OCI-LY3 (cell line): ENCODE measurements at regions not wholly inside any gene's neighbourhood (a gene's known extent, or its start where the extent isn't known, plus 50 kb on each side); places are given as distances from the start of the nearest gene placed in this dataset.

Source experiments
- H2AFZ ChIP-seq: fragments of 200-600, 300-600 bp; shearing (Covaris generic); 2 replicates; pipeline ENCODE4 v1.6.0; 2014; ENCODE audit warnings: antibody characterized with exemption, low read depth, low read length
- H3K27ac ChIP-seq: fragments of 200-600, 300-600 bp; sonication (generic); 2 replicates; pipeline ENCODE4 v1.5.1; 2014; ENCODE audit warnings: mild to moderate bottlenecking, low read length, moderate library complexity, mixed read lengths
- H3K27me3 ChIP-seq: fragments of 200-600, 300-600 bp; sonication (generic); 2 replicates; pipeline ENCODE4 v1.6.1; 2014; ENCODE audit warnings: low read depth, low read length, mixed read lengths
- H3K36me3 ChIP-seq: fragments of 200-600, 300-600 bp; sonication (generic); replicated peaks from 2 replicates; pipeline ENCODE3; 2014; ENCODE audit warnings: low read depth, low read length, mixed read lengths
- H3K4me1 ChIP-seq: fragments of 300-600, 200-600 bp; sonication (generic); 2 replicates; pipeline ENCODE4 v1.6.1; 2014; ENCODE audit warnings: low read length, mixed read lengths
- H3K4me2 ChIP-seq: fragments of 200-600, 300-600 bp; sonication (generic); 2 replicates; pipeline ENCODE4 v1.6.1; 2014; ENCODE audit warnings: low read length, mixed read lengths
- H3K4me3 ChIP-seq: fragments of 300-600, 200-600 bp; sonication (generic); 2 replicates; pipeline ENCODE4 v1.5.1; 2014; ENCODE audit warnings: antibody characterized with exemption, mild to moderate bottlenecking, low read length, moderate library complexity
- H3K79me2 ChIP-seq: fragments of 300-600, 200-600 bp; shearing (Covaris generic); 2 replicates; pipeline ENCODE4 v1.6.1; 2014; ENCODE audit warnings: mild to moderate bottlenecking, low read length, mixed read lengths
- H3K9ac ChIP-seq: fragments of 300-600, 200-600 bp; shearing (Covaris generic); 2 replicates; pipeline ENCODE4 v1.6.0; 2014; ENCODE audit warnings: mild to moderate bottlenecking, low read length, moderate library complexity
- H3K9me3 ChIP-seq: fragments of 200-600, 300-600 bp; shearing (Covaris generic); 2 replicates; pipeline ENCODE4 v1.6.1; 2014; ENCODE audit warnings: low read length, mixed read lengths; ENCODE audit not compliant: insufficient read depth
- H4K20me1 ChIP-seq: fragments of 200-600, 300-600 bp; sonication (generic); 2 replicates; pipeline ENCODE4 v1.6.1; 2016; ENCODE audit warnings: low read length, mixed read lengths; ENCODE audit not compliant: insufficient read depth
- EZH2phosphoT487 ChIP-seq: fragments of 200-600 bp; shearing (Covaris generic); IDR thresholded peaks from 2 replicates; pipeline ENCODE4 v1.6.1; 2018; ENCODE audit warnings: antibody characterized with exemption, mixed run types, low read depth
- TF ChIP-seq, protein P1 (sequence below): fragments of 200-600, 300-600 bp; sonication (generic); IDR thresholded peaks from 2 replicates; pipeline ENCODE4 v1.5.1; 2014; ENCODE audit warnings: antibody characterized with exemption, low read length, low read depth

GRCh38 chr2:7427293-7428060 lies 510.3 kb downstream of the RNF144A start:
- no peak overlapping the region for H3K27ac ChIP-seq
- no peak overlapping the region for H2AFZ ChIP-seq
- no peaks in the 10 kb centered on the region for H3K9me3 ChIP-seq
- H3K9ac ChIP-seq: no peak overlapping the region
- H3K4me3 ChIP-seq: peak overlapping the region; percentile 55
- no peaks in the 10 kb centered on the region for H4K20me1 ChIP-seq
- H3K4me2 ChIP-seq: peak overlapping the region; percentile 68
- H3K79me2 ChIP-seq: no peaks in the 10 kb centered on the region
- H3K27me3 ChIP-seq: peaks cover 28% of the 10 kb centered on the region
- H3K4me1 ChIP-seq: peaks cover 15% of the 10 kb centered on the region
- no peak for TF ChIP-seq EZH2phosphoT487
- TF ChIP-seq, protein P1, sequence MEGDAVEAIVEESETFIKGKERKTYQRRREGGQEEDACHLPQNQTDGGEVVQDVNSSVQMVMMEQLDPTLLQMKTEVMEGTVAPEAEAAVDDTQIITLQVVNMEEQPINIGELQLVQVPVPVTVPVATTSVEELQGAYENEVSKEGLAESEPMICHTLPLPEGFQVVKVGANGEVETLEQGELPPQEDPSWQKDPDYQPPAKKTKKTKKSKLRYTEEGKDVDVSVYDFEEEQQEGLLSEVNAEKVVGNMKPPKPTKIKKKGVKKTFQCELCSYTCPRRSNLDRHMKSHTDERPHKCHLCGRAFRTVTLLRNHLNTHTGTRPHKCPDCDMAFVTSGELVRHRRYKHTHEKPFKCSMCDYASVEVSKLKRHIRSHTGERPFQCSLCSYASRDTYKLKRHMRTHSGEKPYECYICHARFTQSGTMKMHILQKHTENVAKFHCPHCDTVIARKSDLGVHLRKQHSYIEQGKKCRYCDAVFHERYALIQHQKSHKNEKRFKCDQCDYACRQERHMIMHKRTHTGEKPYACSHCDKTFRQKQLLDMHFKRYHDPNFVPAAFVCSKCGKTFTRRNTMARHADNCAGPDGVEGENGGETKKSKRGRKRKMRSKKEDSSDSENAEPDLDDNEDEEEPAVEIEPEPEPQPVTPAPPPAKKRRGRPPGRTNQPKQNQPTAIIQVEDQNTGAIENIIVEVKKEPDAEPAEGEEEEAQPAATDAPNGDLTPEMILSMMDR: peak; percentile 85
- no peaks in the 10 kb centered on the region for H3K36me3 ChIP-seq

DNA sequence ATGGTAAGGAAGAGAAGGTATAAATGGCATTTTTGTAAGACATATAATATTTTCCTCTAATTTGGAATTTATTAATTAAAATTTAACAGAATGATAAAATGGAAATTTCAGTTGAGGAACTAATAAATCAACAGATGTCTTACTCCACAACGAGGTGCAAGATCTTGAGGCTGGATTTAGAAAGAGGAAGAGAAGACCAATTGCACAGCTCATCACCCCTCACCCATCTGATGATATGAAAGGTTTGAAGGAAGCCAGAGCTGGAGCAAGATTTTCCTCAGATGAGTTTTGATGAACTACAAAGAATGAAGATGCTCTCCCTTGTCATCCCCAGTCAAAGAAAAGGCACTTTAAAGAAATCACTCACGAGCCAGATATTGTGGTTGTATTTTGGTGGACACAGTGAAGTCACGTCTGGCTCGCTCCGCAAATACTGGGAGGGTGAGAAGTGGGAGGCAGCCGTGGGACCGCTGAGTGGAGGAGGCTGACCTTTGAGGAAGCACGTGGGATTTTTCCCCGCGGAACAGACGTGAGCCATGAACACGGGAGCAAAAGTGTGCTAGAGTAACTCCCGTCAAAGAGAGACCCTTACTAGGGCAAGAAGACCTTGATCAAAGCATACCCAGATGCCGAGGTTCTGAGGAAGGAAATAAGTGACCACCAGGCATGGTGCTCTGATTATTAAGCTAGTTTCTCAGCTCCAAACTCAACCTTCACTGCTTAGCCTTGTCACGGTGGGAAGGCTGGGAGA lies 511.4 kb downstream of the RNF144A start:
- H3K4me3 ChIP-seq: no peak overlapping the region
- TF ChIP-seq, protein P1: no peak
- no peak for TF ChIP-seq EZH2phosphoT487
- H3K27me3 ChIP-seq: peaks cover 20% of the 10 kb centered on the region; the same call in 1 of the 2 replicates
- H2AFZ ChIP-seq: no peak overlapping the region
- H3K4me2 ChIP-seq: no peak overlapping the region
- H3K4me1 ChIP-seq: peaks cover 15% of the 10 kb centered on the region
- no peaks in the 10 kb centered on the region for H3K36me3 ChIP-seq
- H3K27ac ChIP-seq: no peak overlapping the region
- 0 out of 2 replicates have a peak, but pooled peaks cover 5% of the 10 kb centered on the region for H3K9me3 ChIP-seq
- no peak overlapping the region for H3K9ac ChIP-seq
- H3K79me2 ChIP-seq: no peaks in the 10 kb centered on the region
- no peaks in the 10 kb centered on the region for H4K20me1 ChIP-seq

- Histone ChIP-seq H3K36me3 (no peaks in the 10 kb centered on the region), H3K79me2 (no peaks in the 10 kb centered on the region), H3K4me1 (peaks cover 15% of the 10 kb centered on the region), H3K27ac (no peak overlapping the region), H4K20me1 (no peaks in the 10 kb centered on the region), H3K27me3 (peaks cover 15% of the 10 kb centered on the region; the same call in 1 of the 2 replicates), H3K4me3 (no peak overlapping the region), H3K4me2 (no peak overlapping the region), H3K9ac (no peak overlapping the region), H2AFZ (no peak overlapping the region), H3K9me3 (peaks cover 5% of the 10 kb centered on the region; the same call in 1 of the 2 replicates)
- TF ChIP-seq, protein P1: no peak
- TF ChIP-seq EZH2phosphoT487: no peak
Observed at GRCh38 chr2:7429733-7430132, 512.5 kb downstream of the RNF144A start.

- Histone ChIP-seq H3K4me2 (no peak overlapping the region), H4K20me1 (no peaks in the 10 kb centered on the region), H3K79me2 (no peaks in the 10 kb centered on the region), H3K4me3 (no peak overlapping the region), H3K4me1 (peaks cover 15% of the 10 kb centered on the region), H3K27me3 (peaks cover 21% of the 10 kb centered on the region; the same call in 1 of the 2 replicates), H2AFZ (no peak overlapping the region), H3K9me3 (peaks cover 5% of the 10 kb centered on the region; the same call in 1 of the 2 replicates), H3K36me3 (no peaks in the 10 kb centered on the region), H3K27ac (no peak overlapping the region), H3K9ac (no peak overlapping the region)
- no peak for TF ChIP-seq EZH2phosphoT487
- TF ChIP-seq, protein P1: no peak
Observed at GRCh38 chr2:7430421-7430868, 513.2 kb downstream of the RNF144A start.
